ENCODE measurements at regions not wholly inside any gene's neighbourhood (a gene's known extent, or its start where the extent isn't known, plus 50 kb on each side); places are given as distances from the start of the nearest gene placed in this dataset.
A peak's percentile ranks its signal among the peaks of the same experiment; 100 is the strongest.

- DNase-seq (ENCODE audit: low spot score in 2 of 2): no peak
- H3K27ac ChIP-seq: no peak overlapping the region
- no peaks in the 10 kb centered on the region for H3K4me1 ChIP-seq
- intact Hi-C loops (cut with DNase I): no loop called here
- H3K9me3 ChIP-seq: no peaks in the 10 kb centered on the region
- no peak for TF ChIP-seq CTCF (IDR thresholded peaks at IDR 0.05)
- H3K4me3 ChIP-seq: no peak overlapping the region
- no peaks in the 10 kb centered on the region for H3K36me3 ChIP-seq
- H3K27me3 ChIP-seq: no peaks in the 10 kb centered on the region
Measured at GRCh38 chr11:116353589-116353988, 419.2 kb downstream of the BUD13 start.

GRCh38 chr11:116352881-116353280 is 419.9 kb downstream of the BUD13 start:
- intact Hi-C loops (cut with DNase I): no loop called here
- H3K4me1 ChIP-seq: no peaks in the 10 kb centered on the region
- no peak for DNase-seq (ENCODE audit: low spot score in 2 of 2)
- H3K27ac ChIP-seq: no peak overlapping the region
- no peak for TF ChIP-seq CTCF (IDR thresholded peaks at IDR 0.05)
- H3K36me3 ChIP-seq: no peaks in the 10 kb centered on the region
- no peak overlapping the region for H3K4me3 ChIP-seq
- H3K27me3 ChIP-seq: no peaks in the 10 kb centered on the region
- H3K9me3 ChIP-seq: no peaks in the 10 kb centered on the region

GRCh38 chr11:116348226-116348625 is 424.6 kb downstream of the BUD13 start:
- no peak for TF ChIP-seq CTCF (IDR thresholded peaks at IDR 0.05)
- H3K4me3 ChIP-seq: no peak overlapping the region
- DNase-seq (ENCODE audit: low spot score in 2 of 2): no peak
- intact Hi-C loops (cut with DNase I): no loop called here
- no peaks in the 10 kb centered on the region for H3K36me3 ChIP-seq
- H3K9me3 ChIP-seq: no peaks in the 10 kb centered on the region
- H3K4me1 ChIP-seq: no peaks in the 10 kb centered on the region
- no peaks in the 10 kb centered on the region for H3K27me3 ChIP-seq
- H3K27ac ChIP-seq: no peak overlapping the region

GRCh38 chr11:116345575-116345974 is 427.2 kb downstream of the BUD13 start:
- Histone ChIP-seq H3K4me3 (no peak overlapping the region), H3K9me3 (no peaks in the 10 kb centered on the region), H3K36me3 (no peaks in the 10 kb centered on the region), H3K27me3 (no peaks in the 10 kb centered on the region), H3K27ac (no peak overlapping the region), H3K4me1 (no peaks in the 10 kb centered on the region)
- no peak for DNase-seq (ENCODE audit: low spot score in 2 of 2)
- no peak for TF ChIP-seq CTCF (IDR thresholded peaks at IDR 0.05)
- intact Hi-C loops (cut with DNase I): no loop called here

GRCh38 chr11:116344601-116345000 is 428.2 kb downstream of the BUD13 start:
- TF ChIP-seq CTCF (IDR thresholded peaks at IDR 0.05): no peak

GRCh38 chr11:116343270-116343669 is 429.5 kb downstream of the BUD13 start:
- intact Hi-C loops (cut with DNase I): no loop called here
- Histone ChIP-seq H3K36me3 (no peaks in the 10 kb centered on the region), H3K4me3 (no peak overlapping the region), H3K9me3 (no peaks in the 10 kb centered on the region), H3K27ac (no peak overlapping the region), H3K4me1 (no peaks in the 10 kb centered on the region), H3K27me3 (no peaks in the 10 kb centered on the region)
- no peak for TF ChIP-seq CTCF (IDR thresholded peaks at IDR 0.05)
- DNase-seq (ENCODE audit: low spot score in 2 of 2): peak in 1 of 2 donors; percentile 18

More at GRCh38 chr11:116344601-116345000, 428.2 kb downstream of the BUD13 start:
- peak in 1 of 2 donors; percentile 16 for DNase-seq (ENCODE audit: low spot score in 2 of 2)
- H3K36me3 ChIP-seq: no peaks in the 10 kb centered on the region
- H3K4me3 ChIP-seq: no peak overlapping the region
- intact Hi-C loops (cut with DNase I): no loop called here
- no peaks in the 10 kb centered on the region for H3K9me3 ChIP-seq
- no peak overlapping the region for H3K27ac ChIP-seq
- no peaks in the 10 kb centered on the region for H3K27me3 ChIP-seq
- H3K4me1 ChIP-seq: no peaks in the 10 kb centered on the region
